ENCODE measurements at regions not wholly inside any gene's neighbourhood (a gene's known extent, or its start where the extent isn't known, plus 50 kb on each side); places are given as distances from the start of the nearest gene placed in this dataset.

DNA sequence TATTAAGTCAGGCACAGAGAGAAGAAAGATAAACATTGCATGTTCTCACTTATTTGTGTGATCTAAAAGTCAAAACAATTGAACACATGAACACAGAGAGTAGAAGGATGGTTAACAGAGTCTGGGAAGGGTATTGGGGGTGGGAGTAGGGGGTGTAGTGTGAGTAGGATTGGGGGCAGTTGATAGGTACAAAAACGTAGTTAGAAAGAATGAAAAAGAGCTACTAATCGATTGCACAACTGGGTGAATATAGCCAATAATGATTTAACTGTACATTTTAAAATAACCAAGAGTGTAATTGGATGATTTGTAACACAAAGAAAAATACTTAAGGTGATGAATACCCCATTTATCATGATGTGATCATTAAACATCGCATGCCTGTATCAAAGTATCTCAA is 333.3 kb downstream of the HAO1 start:
- Histone ChIP-seq H3K4me1 (ENCODE audit: low read depth) (no peaks in the 10 kb centered on the region), H3K27ac (no peak overlapping the region), H3K27me3 (no peaks in the 10 kb centered on the region), H3K4me3 (no peak overlapping the region), H3K36me3 (no peaks in the 10 kb centered on the region), H3K9me3 (ENCODE audit: low read depth) (no peaks in the 10 kb centered on the region)
- no peak for DNase-seq (ENCODE audit: low read depth in 1 of 2, low spot score in 1 of 2)
- TF ChIP-seq, protein P1, sequence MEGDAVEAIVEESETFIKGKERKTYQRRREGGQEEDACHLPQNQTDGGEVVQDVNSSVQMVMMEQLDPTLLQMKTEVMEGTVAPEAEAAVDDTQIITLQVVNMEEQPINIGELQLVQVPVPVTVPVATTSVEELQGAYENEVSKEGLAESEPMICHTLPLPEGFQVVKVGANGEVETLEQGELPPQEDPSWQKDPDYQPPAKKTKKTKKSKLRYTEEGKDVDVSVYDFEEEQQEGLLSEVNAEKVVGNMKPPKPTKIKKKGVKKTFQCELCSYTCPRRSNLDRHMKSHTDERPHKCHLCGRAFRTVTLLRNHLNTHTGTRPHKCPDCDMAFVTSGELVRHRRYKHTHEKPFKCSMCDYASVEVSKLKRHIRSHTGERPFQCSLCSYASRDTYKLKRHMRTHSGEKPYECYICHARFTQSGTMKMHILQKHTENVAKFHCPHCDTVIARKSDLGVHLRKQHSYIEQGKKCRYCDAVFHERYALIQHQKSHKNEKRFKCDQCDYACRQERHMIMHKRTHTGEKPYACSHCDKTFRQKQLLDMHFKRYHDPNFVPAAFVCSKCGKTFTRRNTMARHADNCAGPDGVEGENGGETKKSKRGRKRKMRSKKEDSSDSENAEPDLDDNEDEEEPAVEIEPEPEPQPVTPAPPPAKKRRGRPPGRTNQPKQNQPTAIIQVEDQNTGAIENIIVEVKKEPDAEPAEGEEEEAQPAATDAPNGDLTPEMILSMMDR (IDR thresholded peaks at IDR 0.05; ENCODE audit: low read depth, low read length) = no peak

DNA sequence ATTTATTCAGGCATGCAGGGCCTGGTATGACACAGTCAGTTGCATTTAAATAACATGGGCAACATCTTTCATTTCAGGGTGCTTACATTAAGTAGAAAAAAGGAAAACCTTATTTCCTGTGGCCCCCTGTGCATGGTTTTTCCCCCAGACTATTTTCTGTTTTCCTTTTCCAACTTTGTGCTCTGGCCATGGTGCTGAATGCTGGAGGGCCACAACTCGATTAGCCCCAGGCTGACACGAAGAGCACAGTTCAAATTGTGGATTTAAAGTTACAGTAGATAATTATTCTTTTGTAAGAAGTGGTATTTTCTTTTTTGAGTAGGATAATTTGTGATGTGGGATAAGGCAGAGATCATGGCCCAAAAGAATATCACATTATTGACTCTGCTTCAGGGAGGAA is 332.0 kb downstream of the HAO1 start:
- peak; percentile 20 to 45 for DNase-seq (ENCODE audit: low read depth in 1 of 2, low spot score in 1 of 2)

DNA sequence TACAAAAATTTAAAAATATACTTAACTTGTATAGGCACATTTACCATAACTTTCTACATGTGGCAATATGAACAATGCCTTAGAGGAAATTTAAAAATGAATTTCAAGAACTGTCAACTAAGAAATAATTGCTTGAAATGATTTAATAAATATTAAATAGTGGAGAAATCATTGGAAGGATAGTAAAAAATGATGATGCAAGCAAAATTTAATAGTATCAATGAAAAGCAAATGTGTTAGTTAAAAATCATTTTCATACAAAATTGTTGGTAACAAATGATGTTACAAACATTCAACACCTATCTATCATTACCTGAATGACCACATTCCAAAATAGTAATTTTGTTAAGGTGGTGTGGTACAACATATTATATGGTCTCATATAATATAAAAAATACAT is 331.0 kb downstream of the HAO1 start:
- no peak for DNase-seq (ENCODE audit: low read depth in 1 of 2, low spot score in 1 of 2)
- TF ChIP-seq, protein P1 (IDR thresholded peaks at IDR 0.05; ENCODE audit: low read depth, low read length) = no peak

More for the DNA sequence above, 332.0 kb downstream of the HAO1 start:
- H3K4me3 ChIP-seq = no peak overlapping the region
- H3K9me3 ChIP-seq (ENCODE audit: low read depth) = no peaks in the 10 kb centered on the region
- TF ChIP-seq, protein P1 (IDR thresholded peaks at IDR 0.05; ENCODE audit: low read depth, low read length) = no peak
- H3K27me3 ChIP-seq = no peaks in the 10 kb centered on the region
- no peak overlapping the region for H3K27ac ChIP-seq
- H3K4me1 ChIP-seq (ENCODE audit: low read depth) = no peaks in the 10 kb centered on the region
- H3K36me3 ChIP-seq = no peaks in the 10 kb centered on the region

DNA sequence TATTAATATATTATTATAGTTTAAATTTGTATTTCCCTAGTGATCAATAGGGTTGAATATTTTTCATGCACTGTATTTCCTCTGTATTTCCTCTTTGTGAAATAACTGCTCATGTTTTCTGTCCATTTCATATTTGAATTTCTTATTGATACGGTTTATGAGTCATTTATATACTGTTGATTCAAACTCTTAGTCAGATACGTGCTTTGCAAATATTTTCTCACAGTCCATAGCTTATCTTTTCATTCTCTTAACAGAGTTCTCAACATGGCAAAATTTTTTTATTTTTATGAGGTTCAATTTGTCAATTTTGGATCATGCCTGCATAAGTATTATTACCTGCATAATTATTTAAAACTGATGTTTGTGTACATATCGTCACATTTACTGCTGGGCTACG is 329.6 kb downstream of the HAO1 start:
- TF ChIP-seq, protein P1 (IDR thresholded peaks at IDR 0.05; ENCODE audit: low read depth, low read length) = no peak
- no peaks in the 10 kb centered on the region for H3K4me1 ChIP-seq (ENCODE audit: low read depth)

More for the DNA sequence above, 331.0 kb downstream of the HAO1 start:
- H3K27me3 ChIP-seq = no peaks in the 10 kb centered on the region
- H3K4me1 ChIP-seq (ENCODE audit: low read depth) = no peaks in the 10 kb centered on the region
- H3K4me3 ChIP-seq = no peak overlapping the region
- H3K27ac ChIP-seq = no peak overlapping the region
- H3K9me3 ChIP-seq (ENCODE audit: low read depth) = no peaks in the 10 kb centered on the region
- no peaks in the 10 kb centered on the region for H3K36me3 ChIP-seq

DNA sequence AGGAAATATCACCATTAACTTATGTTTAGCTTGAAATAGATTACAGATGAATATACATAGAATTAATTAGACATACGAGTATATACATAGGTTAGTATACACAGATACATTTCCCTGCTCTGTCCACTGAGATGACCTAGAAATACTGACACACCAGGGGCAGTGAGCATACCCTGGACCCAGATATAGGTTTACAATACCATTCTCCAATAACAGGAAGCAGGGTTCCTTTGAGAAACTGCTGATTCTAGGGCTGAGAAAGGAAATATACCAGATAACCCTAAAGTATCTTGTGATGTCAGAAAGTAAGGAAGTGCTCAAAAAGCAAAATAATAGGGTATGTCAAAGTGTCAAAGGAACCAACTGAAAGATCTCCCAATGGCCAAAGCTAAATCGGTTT is 322.5 kb downstream of the HAO1 start:
- H3K4me1 ChIP-seq (ENCODE audit: low read depth) = no peaks in the 10 kb centered on the region
- H3K27me3 ChIP-seq = no peaks in the 10 kb centered on the region
- H3K9me3 ChIP-seq (ENCODE audit: low read depth) = no peaks in the 10 kb centered on the region
- no peak overlapping the region for H3K27ac ChIP-seq
- no peaks in the 10 kb centered on the region for H3K36me3 ChIP-seq
- TF ChIP-seq, protein P1 (IDR thresholded peaks at IDR 0.05; ENCODE audit: low read depth, low read length) = no peak
- no peak for DNase-seq (ENCODE audit: low read depth in 1 of 2, low spot score in 1 of 2)
- H3K4me3 ChIP-seq = no peak overlapping the region

More for the DNA sequence above, 329.6 kb downstream of the HAO1 start:
- no peak overlapping the region for H3K27ac ChIP-seq
- DNase-seq (ENCODE audit: low read depth in 1 of 2, low spot score in 1 of 2) = no peak
- no peaks in the 10 kb centered on the region for H3K36me3 ChIP-seq
- H3K27me3 ChIP-seq = no peaks in the 10 kb centered on the region
- no peaks in the 10 kb centered on the region for H3K9me3 ChIP-seq (ENCODE audit: low read depth)
- H3K4me3 ChIP-seq = no peak overlapping the region

All from cardiac muscle cell (in vitro differentiated cells and primary cell).